ENCODE measurements at regions not wholly inside any gene's neighbourhood (a gene's known extent, or its start where the extent isn't known, plus 50 kb on each side); places are given as distances from the start of the nearest gene placed in this dataset.

DNA sequence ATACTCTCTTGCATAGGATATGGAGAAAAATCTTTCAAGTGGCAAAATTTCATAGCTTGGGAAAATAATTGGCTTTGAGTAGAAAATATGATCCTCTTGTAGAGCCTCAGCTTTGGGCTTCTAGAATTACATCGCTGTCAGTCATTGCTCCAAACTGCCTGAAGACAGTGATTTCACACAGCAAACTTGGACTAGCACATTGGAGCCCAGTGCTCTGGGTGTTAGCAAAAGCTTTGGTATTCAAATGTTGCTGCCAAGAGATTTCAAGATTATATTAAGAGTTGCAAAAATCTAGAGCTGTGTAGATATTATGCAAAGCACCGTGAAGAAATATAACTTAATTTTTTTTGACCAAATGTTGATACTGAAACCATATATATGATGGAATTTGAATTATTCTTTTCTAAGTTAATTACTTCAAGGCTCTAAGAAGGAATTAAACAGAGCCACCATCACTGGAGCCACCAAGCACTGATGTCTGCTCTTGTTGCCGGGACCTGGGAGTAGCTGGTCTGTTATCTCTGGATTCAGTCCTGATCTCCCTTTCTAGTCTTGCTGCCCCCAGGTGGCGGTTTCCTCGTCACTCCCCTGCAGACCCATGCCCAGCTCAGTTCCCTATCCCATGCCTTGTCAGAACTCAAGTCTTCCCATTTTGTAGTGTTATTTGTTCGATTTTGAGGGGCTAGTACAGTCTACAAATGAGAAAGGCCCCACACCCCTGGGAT is 260.7 kb upstream of the SFRP2 start:
- no peaks in the 10 kb centered on the region for H3K27me3 ChIP-seq (replicated peaks in 1 of 4; ENCODE audit: control insufficient read depth in 3 of 4, extremely low read depth in 1 of 4, insufficient read depth in 3 of 4, low read length in 3 of 4)
- ChIA-PET POLR2A (ENCODE audit: partially characterized antibody) (interaction anchor here (1.0 kb wide), 1 partner anchor 260 kb away, joined by 4 read pairs; no protein-coding TSS in a partner anchor), CTCF (ENCODE audit: partially characterized antibody) (interaction anchor here (0.6 to 2.6 kb wide), 19 partner anchors 9 to 632 kb away, joined by 3 to 13 read pairs (median 3); no protein-coding TSS in a partner anchor)
- DNase-seq (ENCODE audit: low read depth in 1 of 2, low spot score in 2 of 2) (peak; percentile 17 to 65), FAIRE-seq (peak; percentile 62)
- H4K5ac ChIP-seq (ENCODE audit: insufficient read length, low read depth, low read length): no peak overlapping the region
- no peak overlapping the region for H2BK120ac ChIP-seq (replicated peaks; ENCODE audit: low read depth, low read length)
- no peaks in the 10 kb centered on the region for H3K36me3 ChIP-seq (ENCODE audit: control insufficient read depth in 2 of 4, insufficient read depth in 4 of 4, low read length in 3 of 4)
- no peak overlapping the region for H3K27ac ChIP-seq (ENCODE audit: low read depth, low read length)
- H3K23me2 ChIP-seq (ENCODE audit: low read depth, low read length): no peaks in the 10 kb centered on the region
- no peak overlapping the region for H2BK20ac ChIP-seq (ENCODE audit: low read length)
- no peak overlapping the region for H2BK15ac ChIP-seq (ENCODE audit: low read length)
- no peak overlapping the region for H3K23ac ChIP-seq (ENCODE audit: insufficient read length)
- H3K4ac ChIP-seq (replicated peaks; ENCODE audit: insufficient read length, low read depth, low read length): no peak overlapping the region
- no peak overlapping the region for H3K56ac ChIP-seq (replicated peaks; ENCODE audit: insufficient read length, low read depth, low read length)
- no peak overlapping the region for H2BK12ac ChIP-seq (ENCODE audit: low read depth, low read length)
- no peaks in the 10 kb centered on the region for H4K20me1 ChIP-seq (replicated peaks in 1 of 2; ENCODE audit: control insufficient read depth in 1 of 2, insufficient read depth in 2 of 2, low read length in 2 of 2)
- no peak overlapping the region for H4K8ac ChIP-seq (ENCODE audit: extremely low read depth, insufficient read depth, low read length)
- H4K91ac ChIP-seq (replicated peaks; ENCODE audit: insufficient read length, low read length): peak overlapping the region; percentile 22
- H3K4me3 ChIP-seq (ENCODE audit: extremely low read depth in 1 of 4, insufficient read depth in 2 of 4, low read depth in 3 of 4, low read length in 4 of 4): no peak overlapping the region
- 74% methylated on average over 6 of the region's 6 CpGs; no CpG with 5 or more reads in 1 of the 2 experiments for WGBS, 2 experiments (ENCODE audit: extremely low coverage in 1 of 2, insufficient coverage in 1 of 2, insufficient read length in 1 of 2, insufficient replicate concordance in 2 of 2, low coverage in 1 of 2, low lambda C conversion rate in 2 of 2, missing lambda C conversion rate in 1 of 2)
- H2AK5ac ChIP-seq (ENCODE audit: low read depth, low read length): no peak overlapping the region
- TF ChIP-seq RAD21 (IDR thresholded peaks at IDR 0.05 in 1 of 2, conservative IDR thresholded peaks at IDR 0.05 in 1 of 2; ENCODE audit: low read depth in 2 of 2, low read length in 2 of 2) (peak; percentile 51 to 57), GABPA (IDR thresholded peaks at IDR 0.05; ENCODE audit: borderline replicate concordance, insufficient read depth, low read length) (no peak), TEAD4 (IDR thresholded peaks at IDR 0.05; ENCODE audit: low read depth, low read length) (no peak), MAFK (IDR thresholded peaks at IDR 0.05; ENCODE audit: low read depth, low read length) (no peak), CREB1 (IDR thresholded peaks at IDR 0.05) (0 out of 2 replicates have a peak, but pooled peaks have one; percentile 17), KDM4A (IDR thresholded peaks at IDR 0.05; ENCODE audit: low read depth, low read length, severe bottlenecking) (no peak), HDAC6 (IDR thresholded peaks at IDR 0.05; ENCODE audit: low read depth, low read length) (no peak), NRF1 (IDR thresholded peaks at IDR 0.05; ENCODE audit: low read depth, low read length) (no peak)
- TF ChIP-seq, protein P1, sequence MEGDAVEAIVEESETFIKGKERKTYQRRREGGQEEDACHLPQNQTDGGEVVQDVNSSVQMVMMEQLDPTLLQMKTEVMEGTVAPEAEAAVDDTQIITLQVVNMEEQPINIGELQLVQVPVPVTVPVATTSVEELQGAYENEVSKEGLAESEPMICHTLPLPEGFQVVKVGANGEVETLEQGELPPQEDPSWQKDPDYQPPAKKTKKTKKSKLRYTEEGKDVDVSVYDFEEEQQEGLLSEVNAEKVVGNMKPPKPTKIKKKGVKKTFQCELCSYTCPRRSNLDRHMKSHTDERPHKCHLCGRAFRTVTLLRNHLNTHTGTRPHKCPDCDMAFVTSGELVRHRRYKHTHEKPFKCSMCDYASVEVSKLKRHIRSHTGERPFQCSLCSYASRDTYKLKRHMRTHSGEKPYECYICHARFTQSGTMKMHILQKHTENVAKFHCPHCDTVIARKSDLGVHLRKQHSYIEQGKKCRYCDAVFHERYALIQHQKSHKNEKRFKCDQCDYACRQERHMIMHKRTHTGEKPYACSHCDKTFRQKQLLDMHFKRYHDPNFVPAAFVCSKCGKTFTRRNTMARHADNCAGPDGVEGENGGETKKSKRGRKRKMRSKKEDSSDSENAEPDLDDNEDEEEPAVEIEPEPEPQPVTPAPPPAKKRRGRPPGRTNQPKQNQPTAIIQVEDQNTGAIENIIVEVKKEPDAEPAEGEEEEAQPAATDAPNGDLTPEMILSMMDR (IDR thresholded peaks at IDR 0.05; ENCODE audit: control extremely low read depth in 1 of 3, insufficient read depth in 1 of 3, low read depth in 1 of 3, low read length in 3 of 3): peak; percentile 34 to 58 (median 53); a peak in 3 of 4 replicates
- H3K79me1 ChIP-seq (ENCODE audit: low read depth, low read length): no peaks in the 10 kb centered on the region
- H3K4me2 ChIP-seq (ENCODE audit: insufficient read depth in 1 of 2, low read depth in 2 of 2, low read length in 2 of 2): no peak overlapping the region
- no peaks in the 10 kb centered on the region; a peak in 2 of 7 replicates for H3K4me1 ChIP-seq (replicated peaks in 1 of 4; ENCODE audit: control insufficient read depth in 3 of 4, insufficient read depth in 4 of 4, low read length in 3 of 4)
- no peak overlapping the region for H3K9ac ChIP-seq (replicated peaks in 1 of 4; ENCODE audit: extremely low read depth in 1 of 4, low read depth in 3 of 4, low read length in 3 of 4)
- H3K14ac ChIP-seq (ENCODE audit: insufficient read length): no peak overlapping the region
- no peak overlapping the region for H2BK5ac ChIP-seq (ENCODE audit: low read depth, low read length)
- H3K18ac ChIP-seq (ENCODE audit: extremely low read depth, low read length): no peak overlapping the region
- no peaks in the 10 kb centered on the region for H3K79me2 ChIP-seq (ENCODE audit: control insufficient read depth in 1 of 2, insufficient read depth in 2 of 2, low read length in 2 of 2)
- peaks cover 0 to 14% of the 10 kb centered on the region in 2 experiments; a peak in 2 of 4 replicates for H3K9me3 ChIP-seq (ENCODE audit: insufficient read depth in 2 of 2, low read depth in 1 of 2, low read length in 1 of 2)
- H2AFZ ChIP-seq (ENCODE audit: low read length): no peak overlapping the region

Data from H1 (cell line).